Neural cell (in vitro differentiated cells): ENCODE measurements at regions not wholly inside any gene's neighbourhood (a gene's known extent, or its start where the extent isn't known, plus 50 kb on each side); places are given as distances from the start of the nearest gene placed in this dataset.

Experiments
- CTCF ChIP-seq: fragments of 450-650 bp; IDR thresholded peaks from 2 replicates; pipeline ENCODE4 v1.5.1; 2014; ENCODE audit warnings: antibody characterized with exemption, mild to moderate bottlenecking, moderate library complexity; ENCODE audit not compliant: poor library complexity, severe bottlenecking
- EZH2 ChIP-seq: fragments of 200-600, 300-800 bp; shearing (Covaris generic), sonication (generic); IDR thresholded peaks from 2 replicates; pipeline ENCODE4 v1.6.1; 2014; ENCODE audit warnings: antibody characterized with exemption, low read length, borderline replicate concordance, mild to moderate bottlenecking; ENCODE audit not compliant: insufficient read depth, poor library complexity, severe bottlenecking

- TF ChIP-seq EZH2 (no peak), CTCF (no peak)
Observed at GRCh38 chr5:145056800-145057199, 778.3 kb downstream of the PRELID2 start.
